Activated CD8-positive, alpha-beta memory T cell treated with anti-CD3 and anti-CD28 coated beads for 36 hours (primary cell): ENCODE measurements at regions not wholly inside any gene's neighbourhood (a gene's known extent, or its start where the extent isn't known, plus 50 kb on each side); places are given as distances from the start of the nearest gene placed in this dataset.
"Not testable (repeated sequence)": the region's sequence is repeated elsewhere in the genome, so short reads cannot be mapped to it uniquely, and the experiment has no call there.

ENCODE experiments used
- CTCF ChIA-PET: fragments of 350-600 bp; sonication (Branson Sonifier 250); formaldehyde crosslinking; loops from one replicate; lab custom pipeline; 2021; ENCODE audit warnings: antibody characterized with exemption; lab: Charles Lee
- POLR2A ChIA-PET: fragments of 350-600 bp; sonication (Branson Sonifier 250); formaldehyde crosslinking; loops from one replicate; lab custom pipeline; 2021; ENCODE audit warnings: antibody characterized with exemption; lab: Charles Lee

GRCh38 chr12:72995029-72995428 lies 722.9 kb downstream of the TRHDE start:
- POLR2A ChIA-PET, CTCF ChIA-PET: not testable (repeated sequence)

- POLR2A ChIA-PET: no interaction called here
Measured at GRCh38 chr12:72995616-72996015, 723.4 kb downstream of the TRHDE start.

GRCh38 chr12:73001806-73002205 lies 729.6 kb downstream of the TRHDE start:
- POLR2A ChIA-PET: interaction anchor here (0.6 kb wide), 1 partner anchor 405 kb away, joined by 5 read pairs; no protein-coding TSS in a partner anchor
- CTCF ChIA-PET: not testable (repeated sequence)

More at GRCh38 chr12:72995616-72996015, 723.4 kb downstream of the TRHDE start:
- CTCF ChIA-PET: no interaction called here

- POLR2A ChIA-PET: interaction anchor here (0.6 kb wide), 1 partner anchor 405 kb away, joined by 5 read pairs; no protein-coding TSS in a partner anchor
- CTCF ChIA-PET: not testable (repeated sequence)
Measured at GRCh38 chr12:73002504-73002903, 730.3 kb downstream of the TRHDE start.

GRCh38 chr12:73009138-73009834 lies 737.1 kb downstream of the TRHDE start:
- POLR2A ChIA-PET, CTCF ChIA-PET: not testable (repeated sequence)

- ChIA-PET CTCF (no interaction called here), POLR2A (no interaction called here)
Measured at GRCh38 chr12:73017981-73018380, 745.8 kb downstream of the TRHDE start.

- ChIA-PET POLR2A (no interaction called here), CTCF (no interaction called here)
Measured at GRCh38 chr12:73053893-73054292, 781.7 kb downstream of the TRHDE start.

GRCh38 chr12:73057428-73057827 lies 785.3 kb downstream of the TRHDE start:
- ChIA-PET CTCF (no interaction called here), POLR2A (no interaction called here)

GRCh38 chr12:73065913-73066312 lies 793.7 kb downstream of the TRHDE start:
- CTCF ChIA-PET: no interaction called here

GRCh38 chr12:73067616-73068015 lies 795.4 kb downstream of the TRHDE start:
- ChIA-PET CTCF (no interaction called here), POLR2A (no interaction called here)

More at GRCh38 chr12:73065913-73066312, 793.7 kb downstream of the TRHDE start:
- POLR2A ChIA-PET: no interaction called here

GRCh38 chr12:73072214-73072613 lies 800.0 kb downstream of the TRHDE start:
- ChIA-PET CTCF (no interaction called here), POLR2A (no interaction called here)

GRCh38 chr12:73076760-73077159 lies 804.6 kb downstream of the TRHDE start:
- CTCF ChIA-PET: no interaction called here
- POLR2A ChIA-PET: no interaction called here

- CTCF ChIA-PET: no interaction called here
- POLR2A ChIA-PET: no interaction called here
Measured at GRCh38 chr12:73083736-73084135, 811.6 kb downstream of the TRHDE start.

- ChIA-PET CTCF (no interaction called here), POLR2A (no interaction called here)
Measured at GRCh38 chr12:73106296-73106695, 834.1 kb downstream of the TRHDE start.

- CTCF ChIA-PET: no interaction called here
- POLR2A ChIA-PET: no interaction called here
Measured at GRCh38 chr12:73106896-73107295, 834.7 kb downstream of the TRHDE start.

GRCh38 chr12:73110816-73111215 lies 838.6 kb downstream of the TRHDE start:
- ChIA-PET POLR2A (no interaction called here), CTCF (no interaction called here)

GRCh38 chr12:73112035-73112816 lies 840.1 kb downstream of the TRHDE start:
- ChIA-PET POLR2A (interaction anchor here (0.6 kb wide), 1 partner anchor 872 kb away, joined by 3 read pairs; no protein-coding TSS in a partner anchor), CTCF (no interaction called here)

GRCh38 chr12:73124480-73124879 lies 852.3 kb downstream of the TRHDE start:
- POLR2A ChIA-PET: no interaction called here

GRCh38 chr12:73125148-73125547 lies 853.0 kb downstream of the TRHDE start:
- POLR2A ChIA-PET: no interaction called here
- CTCF ChIA-PET: no interaction called here

More at GRCh38 chr12:73124480-73124879, 852.3 kb downstream of the TRHDE start:
- CTCF ChIA-PET: no interaction called here

- ChIA-PET CTCF (no interaction called here), POLR2A (no interaction called here)
Measured at GRCh38 chr12:73136386-73136785, 864.2 kb downstream of the TRHDE start.

- CTCF ChIA-PET, POLR2A ChIA-PET: not testable (repeated sequence)
Measured at GRCh38 chr12:73139642-73140041, 867.5 kb downstream of the TRHDE start.
